GM21367 (cell line): ENCODE measurements at regions not wholly inside any gene's neighbourhood (a gene's known extent, or its start where the extent isn't known, plus 50 kb on each side); places are given as distances from the start of the nearest gene placed in this dataset.

ENCODE experiments used
- ATAC-seq: cut with Tn5 transposase; IDR thresholded peaks from one replicate; pipeline ENCODE4 v1.9.1; 2021; ENCODE audit not compliant: unreplicated experiment

- ATAC-seq, result no peak
Measured at GRCh38 chr10:121027371-121027770, 176.2 kb downstream of the WDR11 start.

- no peak for ATAC-seq
Measured at GRCh38 chr10:121032460-121032859, 181.3 kb downstream of the WDR11 start.

GRCh38 chr10:121033366-121033765 is 182.2 kb downstream of the WDR11 start:
- no peak for ATAC-seq

GRCh38 chr10:121036431-121036830 is 185.3 kb downstream of the WDR11 start:
- ATAC-seq, result no peak

- no peak for ATAC-seq
Measured at GRCh38 chr10:121041499-121041898, 190.3 kb downstream of the WDR11 start.

GRCh38 chr10:121041906-121042305 is 190.7 kb downstream of the WDR11 start:
- no peak for ATAC-seq

- ATAC-seq, result no peak
Measured at GRCh38 chr10:121042342-121042741, 191.2 kb downstream of the WDR11 start.

- ATAC-seq, result no peak
Measured at GRCh38 chr10:121043124-121043849, 192.1 kb downstream of the WDR11 start.

GRCh38 chr10:121048749-121049148 is 197.6 kb downstream of the WDR11 start:
- ATAC-seq, result no peak

- no peak for ATAC-seq
Measured at GRCh38 chr10:121049489-121049888, 198.3 kb downstream of the WDR11 start.

- ATAC-seq, result no peak
Measured at GRCh38 chr10:121049923-121050322, 198.8 kb downstream of the WDR11 start.

GRCh38 chr10:121051171-121051570 is 200.0 kb downstream of the WDR11 start:
- ATAC-seq, result no peak

- no peak for ATAC-seq
Measured at GRCh38 chr10:121051696-121052279, 200.6 kb downstream of the WDR11 start.

GRCh38 chr10:121053151-121053550 is 202.0 kb downstream of the WDR11 start:
- no peak for ATAC-seq

GRCh38 chr10:121054874-121055273 is 203.7 kb downstream of the WDR11 start:
- ATAC-seq, result no peak

GRCh38 chr10:121057269-121057668 is 206.1 kb downstream of the WDR11 start:
- no peak for ATAC-seq

GRCh38 chr10:121058082-121058481 is 206.9 kb downstream of the WDR11 start:
- no peak for ATAC-seq

- ATAC-seq, result no peak
Measured at GRCh38 chr10:121059351-121059750, 208.2 kb downstream of the WDR11 start.

- ATAC-seq, result no peak
Measured at GRCh38 chr10:121062115-121062514, 211.0 kb downstream of the WDR11 start.

GRCh38 chr10:121063744-121064143 is 212.6 kb downstream of the WDR11 start:
- no peak for ATAC-seq

- no peak for ATAC-seq
Measured at GRCh38 chr10:121064491-121064890, 213.3 kb downstream of the WDR11 start.

GRCh38 chr10:121065330-121065729 is 214.2 kb downstream of the WDR11 start:
- no peak for ATAC-seq
